Neural progenitor cell (in vitro differentiated cells): ENCODE measurements at regions not wholly inside any gene's neighbourhood (a gene's known extent, or its start where the extent isn't known, plus 50 kb on each side); places are given as distances from the start of the nearest gene placed in this dataset.

ENCODE experiments used
- DNase-seq: peaks from one replicate; pipeline ENCODE4 v3.0.0-alpha.2; 2016; ENCODE audit warnings: low spot score
- H2AFZ ChIP-seq: fragments of 200-600 bp; sonication (generic); replicated peaks from 2 replicates; pipeline ENCODE4 v1.6.1; 2016; ENCODE audit warnings: antibody characterized with exemption
- H3F3A ChIP-seq: fragments of 200-600 bp; sonication (generic); 2 replicates; pipeline ENCODE4 v1.6.1; 2016; ENCODE audit warnings: antibody characterized with exemption, low read depth
- H3K27ac ChIP-seq: fragments of 200-600 bp; sonication (generic); 2 replicates; pipeline ENCODE4 v1.5.1; 2016; ENCODE audit warnings: mild to moderate bottlenecking
- H3K27me3 ChIP-seq: fragments of 200-600 bp; sonication (generic); 2 replicates; pipeline ENCODE4 v1.6.1; 2016; ENCODE audit warnings: mild to moderate bottlenecking, moderate library complexity
- H3K36me3 ChIP-seq: fragments of 200-600 bp; sonication (generic); 2 replicates; pipeline ENCODE4 v1.5.1; 2016
- H3K4me1 ChIP-seq: fragments of 200-600 bp; sonication (generic); 2 replicates; pipeline ENCODE4 v1.6.1; 2016; ENCODE audit warnings: mixed run types
- H3K4me2 ChIP-seq: fragments of 200-600 bp; sonication (generic); 2 replicates; pipeline ENCODE4 v1.6.1; 2016
- H3K4me3 ChIP-seq: fragments of 200-600 bp; sonication (generic); 2 replicates; pipeline ENCODE4 v1.5.1; 2016
- H3K79me2 ChIP-seq: fragments of 200-600 bp; sonication (generic); 2 replicates; pipeline ENCODE4 v1.6.1; 2016; ENCODE audit warnings: low read depth
- H3K9ac ChIP-seq: fragments of 200-600 bp; sonication (generic); 2 replicates; pipeline ENCODE4 v1.6.1; 2016
- H3K9me3 ChIP-seq: fragments of 200-600 bp; sonication (generic); 2 replicates; pipeline ENCODE4 v1.5.1; 2016; ENCODE audit warnings: low read depth
- H4K20me1 ChIP-seq: fragments of 200-600 bp; sonication (generic); 2 replicates; pipeline ENCODE4 v1.6.1; 2016; ENCODE audit warnings: low read depth
- H3K27ac Mint-ChIP-seq: 3 replicates; pipeline ENCODE4 v1.8.0; 2021; ENCODE audit warnings: mixed read lengths
- H3K27me3 Mint-ChIP-seq: 2 replicates; pipeline ENCODE4 v1.8.0; 2022; ENCODE audit warnings: low read depth, mild to moderate bottlenecking, inconsistent platforms, moderate library complexity, mixed read lengths; ENCODE audit not compliant: insufficient read depth
- H3K36me3 Mint-ChIP-seq: 3 replicates; pipeline ENCODE4 v1.8.0; 2021; ENCODE audit warnings: mixed read lengths
- H3K4me1 Mint-ChIP-seq: 3 replicates; pipeline ENCODE4 v1.8.0; 2021; ENCODE audit warnings: mixed read lengths
- H3K4me3 Mint-ChIP-seq: 3 replicates; pipeline ENCODE4 v1.8.0; 2021; ENCODE audit warnings: mild to moderate bottlenecking, moderate library complexity, mixed read lengths
- H3K9me3 Mint-ChIP-seq: 3 replicates; pipeline ENCODE4 v1.8.0; 2020; ENCODE audit warnings: mixed read lengths
- EZH2 ChIP-seq: fragments of 200-600 bp; sonication (generic); IDR thresholded peaks from 2 replicates; pipeline ENCODE4 v1.6.1; 2017; ENCODE audit warnings: antibody characterized with exemption, mild to moderate bottlenecking, moderate library complexity
- EZH2phosphoT487 ChIP-seq: fragments of 200-600 bp; sonication (generic); IDR thresholded peaks from 2 replicates; pipeline ENCODE4 v1.6.1; 2017; ENCODE audit warnings: antibody characterized with exemption
- TF ChIP-seq, protein P1 (sequence below): fragments of 200-600 bp; sonication (generic); IDR thresholded peaks from 2 replicates; pipeline ENCODE4 v1.5.1; 2017; ENCODE audit warnings: antibody characterized with exemption, mild to moderate bottlenecking

DNA sequence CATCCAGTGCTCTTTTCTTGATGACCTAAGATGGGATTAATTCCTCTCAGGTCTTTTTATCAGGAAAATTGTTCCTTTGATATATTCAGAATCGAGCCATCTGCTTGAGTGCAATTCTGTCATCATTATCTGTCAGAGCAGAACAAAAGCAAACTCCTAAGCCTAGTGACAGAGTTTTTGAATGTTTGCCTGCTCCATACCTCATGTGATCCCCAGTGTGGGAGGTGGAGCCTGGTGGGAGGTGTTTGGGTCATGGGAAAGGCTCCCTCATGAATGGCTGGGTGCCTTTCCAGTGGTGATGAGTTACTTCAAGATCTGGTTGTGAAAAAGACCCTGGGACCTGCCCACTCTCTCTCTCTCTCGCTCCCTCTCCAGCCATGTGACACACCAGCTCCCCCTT, 628.2 kb downstream of the CDH11 start:
- H3K27me3 ChIP-seq, result no peaks in the 10 kb centered on the region

DNA sequence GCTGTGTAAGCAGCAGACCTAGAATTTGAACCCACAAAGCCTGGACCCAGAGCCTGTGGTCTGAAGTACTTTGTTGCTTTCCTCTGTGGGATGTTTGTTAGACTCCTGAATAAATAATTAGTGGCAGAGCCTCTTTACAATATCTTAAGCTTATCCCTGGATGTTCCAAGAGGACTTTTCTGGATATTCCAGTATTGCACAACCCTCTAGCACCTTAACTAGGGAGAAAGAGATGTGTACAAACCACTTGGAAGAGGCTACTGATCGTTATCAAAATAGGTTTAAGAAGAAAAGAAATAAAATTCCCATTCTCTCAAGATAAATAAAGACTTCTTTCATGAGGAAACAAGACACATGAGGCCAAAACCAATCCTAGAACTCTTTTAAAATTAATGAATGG, 632.4 kb downstream of the CDH11 start:
- no peaks in the 10 kb centered on the region for H4K20me1 ChIP-seq
- Mint-ChIP-seq H3K36me3 (no peaks in the 10 kb centered on the region), H3K4me3 (no peak overlapping the region), H3K4me1 (peaks cover 4% of the 10 kb centered on the region), H3K27me3 (no peaks in the 10 kb centered on the region), H3K9me3 (peaks cover 6% of the 10 kb centered on the region), H3K27ac (no peak overlapping the region)
- no peaks in the 10 kb centered on the region for H3K79me2 ChIP-seq
- no peak overlapping the region for H3K4me2 ChIP-seq
- no peak for TF ChIP-seq EZH2phosphoT487
- TF ChIP-seq EZH2, result no peak
- TF ChIP-seq, protein P1, sequence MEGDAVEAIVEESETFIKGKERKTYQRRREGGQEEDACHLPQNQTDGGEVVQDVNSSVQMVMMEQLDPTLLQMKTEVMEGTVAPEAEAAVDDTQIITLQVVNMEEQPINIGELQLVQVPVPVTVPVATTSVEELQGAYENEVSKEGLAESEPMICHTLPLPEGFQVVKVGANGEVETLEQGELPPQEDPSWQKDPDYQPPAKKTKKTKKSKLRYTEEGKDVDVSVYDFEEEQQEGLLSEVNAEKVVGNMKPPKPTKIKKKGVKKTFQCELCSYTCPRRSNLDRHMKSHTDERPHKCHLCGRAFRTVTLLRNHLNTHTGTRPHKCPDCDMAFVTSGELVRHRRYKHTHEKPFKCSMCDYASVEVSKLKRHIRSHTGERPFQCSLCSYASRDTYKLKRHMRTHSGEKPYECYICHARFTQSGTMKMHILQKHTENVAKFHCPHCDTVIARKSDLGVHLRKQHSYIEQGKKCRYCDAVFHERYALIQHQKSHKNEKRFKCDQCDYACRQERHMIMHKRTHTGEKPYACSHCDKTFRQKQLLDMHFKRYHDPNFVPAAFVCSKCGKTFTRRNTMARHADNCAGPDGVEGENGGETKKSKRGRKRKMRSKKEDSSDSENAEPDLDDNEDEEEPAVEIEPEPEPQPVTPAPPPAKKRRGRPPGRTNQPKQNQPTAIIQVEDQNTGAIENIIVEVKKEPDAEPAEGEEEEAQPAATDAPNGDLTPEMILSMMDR, result no peak
- no peak for DNase-seq
- no peaks in the 10 kb centered on the region for H3K36me3 ChIP-seq
- no peak overlapping the region for H3K9ac ChIP-seq
- no peak overlapping the region for H3K27ac ChIP-seq
- H3K4me1 ChIP-seq, result no peaks in the 10 kb centered on the region
- no peak overlapping the region for H3K4me3 ChIP-seq
- no peak overlapping the region for H2AFZ ChIP-seq
- no peaks in the 10 kb centered on the region for H3K9me3 ChIP-seq
- no peaks in the 10 kb centered on the region for H3K27me3 ChIP-seq
- H3F3A ChIP-seq, result no peaks in the 10 kb centered on the region

More for the DNA sequence above, 628.2 kb downstream of the CDH11 start:
- no peaks in the 10 kb centered on the region for H3F3A ChIP-seq
- DNase-seq, result no peak
- TF ChIP-seq, protein P1, result no peak
- TF ChIP-seq EZH2phosphoT487 (no peak), EZH2 (no peak)
- H3K27me3 Mint-ChIP-seq, result no peaks in the 10 kb centered on the region
- no peaks in the 10 kb centered on the region for H4K20me1 ChIP-seq
- H3K4me3 ChIP-seq, result no peak overlapping the region
- H3K4me2 ChIP-seq, result no peak overlapping the region
- no peak overlapping the region for H3K27ac Mint-ChIP-seq
- H3K4me1 ChIP-seq, result no peaks in the 10 kb centered on the region
- H3K9ac ChIP-seq, result no peak overlapping the region
- peaks cover 2% of the 10 kb centered on the region for H3K9me3 Mint-ChIP-seq
- no peaks in the 10 kb centered on the region for H3K36me3 ChIP-seq
- peaks cover 2% of the 10 kb centered on the region for H3K4me1 Mint-ChIP-seq
- no peaks in the 10 kb centered on the region for H3K36me3 Mint-ChIP-seq
- H2AFZ ChIP-seq, result peak overlapping the region; percentile 30
- H3K4me3 Mint-ChIP-seq, result no peak overlapping the region
- H3K27ac ChIP-seq, result no peak overlapping the region
- H3K79me2 ChIP-seq, result no peaks in the 10 kb centered on the region
- H3K9me3 ChIP-seq, result no peaks in the 10 kb centered on the region

DNA sequence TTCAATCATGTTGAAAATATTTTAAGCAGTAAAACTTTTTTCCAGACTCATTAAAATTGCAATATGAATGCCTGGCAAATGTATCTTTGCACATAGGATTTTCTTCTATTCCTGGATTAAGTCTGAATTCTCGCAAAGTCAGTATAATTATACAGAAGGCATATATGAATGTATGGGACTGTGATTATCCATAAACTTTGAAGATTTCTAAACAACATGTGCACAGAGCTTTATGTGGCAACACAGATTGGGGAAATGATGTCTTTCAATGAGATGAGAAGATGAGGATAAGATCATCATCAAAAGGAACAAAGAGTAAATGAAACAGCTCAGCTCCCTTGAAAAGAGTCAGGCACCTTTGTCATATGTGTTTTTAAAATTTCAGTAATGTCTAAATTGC, 635.3 kb downstream of the CDH11 start:
- H3K79me2 ChIP-seq, result no peaks in the 10 kb centered on the region
- H3K27ac ChIP-seq, result no peak overlapping the region
- H3K4me1 ChIP-seq, result no peaks in the 10 kb centered on the region
- H2AFZ ChIP-seq, result no peak overlapping the region
- H3K4me2 ChIP-seq, result no peak overlapping the region
- Mint-ChIP-seq H3K27ac (no peak overlapping the region), H3K27me3 (peaks cover 2% of the 10 kb centered on the region), H3K4me1 (peaks cover 12% of the 10 kb centered on the region), H3K36me3 (no peaks in the 10 kb centered on the region), H3K9me3 (peaks cover 6% of the 10 kb centered on the region), H3K4me3 (no peak overlapping the region)
- H3K9me3 ChIP-seq, result no peaks in the 10 kb centered on the region
- H4K20me1 ChIP-seq, result no peaks in the 10 kb centered on the region
- DNase-seq, result no peak
- no peaks in the 10 kb centered on the region for H3K27me3 ChIP-seq
- H3F3A ChIP-seq, result no peaks in the 10 kb centered on the region
- no peak overlapping the region for H3K9ac ChIP-seq
- H3K36me3 ChIP-seq, result no peaks in the 10 kb centered on the region
- no peak overlapping the region for H3K4me3 ChIP-seq
- TF ChIP-seq, protein P1, result no peak
- TF ChIP-seq EZH2 (no peak), EZH2phosphoT487 (no peak)

DNA sequence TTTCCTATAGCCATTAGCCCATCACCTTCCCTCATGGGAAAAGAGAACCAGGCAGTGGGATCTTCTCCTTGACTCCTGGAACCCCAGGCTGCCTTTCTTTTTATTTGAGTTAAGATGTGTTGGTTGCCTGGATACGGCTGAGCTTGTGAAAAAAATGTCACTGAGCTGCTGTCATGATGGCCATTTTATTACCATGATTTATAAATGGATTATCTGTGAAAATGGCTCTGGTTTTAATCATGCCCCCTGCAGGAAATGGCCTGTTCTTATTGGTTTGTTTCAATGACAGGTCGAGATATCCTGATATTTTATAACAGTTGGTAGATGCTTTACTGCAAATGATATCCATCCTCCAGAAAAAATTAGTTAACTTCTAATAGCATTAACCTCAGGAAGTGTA, 640.4 kb downstream of the CDH11 start:
- H3K36me3 Mint-ChIP-seq, result no peaks in the 10 kb centered on the region
- no peak overlapping the region for H3K4me3 ChIP-seq
- no peaks in the 10 kb centered on the region for H3K4me1 ChIP-seq
- H3K4me1 Mint-ChIP-seq, result peaks cover 17% of the 10 kb centered on the region
- no peak overlapping the region for H3K27ac ChIP-seq
- H3K9me3 Mint-ChIP-seq, result peaks cover 5% of the 10 kb centered on the region
- no peaks in the 10 kb centered on the region for H3K36me3 ChIP-seq
- no peak overlapping the region for H3K4me2 ChIP-seq
- H3K27me3 ChIP-seq, result no peaks in the 10 kb centered on the region
- H3K27me3 Mint-ChIP-seq, result peaks cover 4% of the 10 kb centered on the region
- H4K20me1 ChIP-seq, result no peaks in the 10 kb centered on the region
- no peaks in the 10 kb centered on the region for H3K9me3 ChIP-seq
- no peak for TF ChIP-seq EZH2phosphoT487
- H3K27ac Mint-ChIP-seq, result no peak overlapping the region
- no peak overlapping the region for H3K4me3 Mint-ChIP-seq
- DNase-seq, result no peak
- H2AFZ ChIP-seq, result no peak overlapping the region
- H3K9ac ChIP-seq, result no peak overlapping the region
- H3K79me2 ChIP-seq, result no peaks in the 10 kb centered on the region
- H3F3A ChIP-seq, result no peaks in the 10 kb centered on the region
